GM12878 (cell line): ENCODE measurements at regions not wholly inside any gene's neighbourhood (a gene's known extent, or its start where the extent isn't known, plus 50 kb on each side); places are given as distances from the start of the nearest gene placed in this dataset.

Source experiments
- ATAC-seq: fragments of 200-7000 bp; cut with Tn5 transposase; 3 replicates; pipeline ENCODE4 v1.9.1; 2020; ENCODE audit warnings: mild to moderate bottlenecking, moderate library complexity
- BruUV-seq: library from RNA; stranded (reverse); fragments of 400-500 nt; replicated peaks from 2 replicates; lab custom pipeline; 2021; lab: Mats Ljungman, UMichigan
- CTCF ChIA-PET: fragments of 300-600 bp; sonication (Branson Sonifier 250); formaldehyde crosslinking; extraction: SDS; loops from one replicate; lab custom pipeline; 2021; ENCODE audit warnings: inconsistent platforms; lab: Yijun Ruan, JAX
- POLR2A ChIA-PET: fragments of 350-600 bp; formaldehyde crosslinking; extraction: SDS; loops from one replicate; lab custom pipeline; 2021; ENCODE audit warnings: inconsistent platforms; lab: Charles Lee
- RAD21 ChIA-PET: fragments of 300-600 bp; sonication (Branson Sonifier 250); formaldehyde crosslinking; loops from one replicate; lab custom pipeline; 2023; ENCODE audit warnings: antibody characterized with exemption; ENCODE audit not compliant: unreplicated experiment; lab: Charles Lee
- SMC1A ChIA-PET: fragments of 300-600 bp; sonication (Branson Sonifier 250); formaldehyde crosslinking; loops from one replicate; lab custom pipeline; 2023; ENCODE audit not compliant: unreplicated experiment, uncharacterized antibody; lab: Charles Lee
- DNase-seq: peaks from one replicate; pipeline ENCODE4 v3.0.0-alpha.2; 2011; ENCODE audit warnings: low read depth, low spot score
- FAIRE-seq: peaks from 3 replicates; lab custom pipeline; 2011; peaks lifted over from hg19 to GRCh38; lab: Jason Lieb, UNC
- H2AFZ ChIP-seq: 2 replicates; pipeline ENCODE4 v1.6.0; 2011; ENCODE audit warnings: low read depth, low read length, control low read depth; ENCODE audit not compliant: control insufficient read depth
- H3K27ac ChIP-seq: 2 replicates; pipeline ENCODE4 v1.5.1; 2011; ENCODE audit warnings: control low read depth; ENCODE audit not compliant: control insufficient read depth, insufficient read depth
- H3K27me3 ChIP-seq, 2 experiments: replicated peaks in 1 of 2; 2 replicates each; pipeline versions ENCODE4 v1.6.0 to v1.6.1; 2011; ENCODE audit warnings: low read length in 1 of 2; ENCODE audit not compliant: control insufficient read depth in 2 of 2, insufficient read depth in 2 of 2
- H3K36me3 ChIP-seq, 2 experiments: 2 replicates each; pipeline ENCODE4 v1.5.1; 2011; ENCODE audit warnings: low read length in 1 of 2; ENCODE audit not compliant: control insufficient read depth in 2 of 2, insufficient read depth in 2 of 2
- H3K4me1 ChIP-seq: 2 replicates; pipeline ENCODE4 v1.6.1; 2011; ENCODE audit warnings: mild to moderate bottlenecking, low read length, moderate library complexity, mixed read lengths; ENCODE audit not compliant: control insufficient read depth, insufficient read depth
- H3K4me2 ChIP-seq: 2 replicates; pipeline ENCODE4 v1.6.0; 2011; ENCODE audit warnings: control low read depth; ENCODE audit not compliant: control insufficient read depth, insufficient read depth
- H3K4me3 ChIP-seq: fragments of 200-600 bp; sonication (generic); 2 replicates; pipeline ENCODE4 v1.5.1; 2016
- H3K79me2 ChIP-seq: 2 replicates; pipeline ENCODE4 v1.6.0; 2011; ENCODE audit warnings: low read length; ENCODE audit not compliant: control insufficient read depth, insufficient read depth
- H3K9ac ChIP-seq: 2 replicates; pipeline ENCODE4 v1.8.0; 2011; ENCODE audit warnings: low read length, control low read depth, mixed read lengths; ENCODE audit not compliant: control insufficient read depth, insufficient read depth
- H3K9me3 ChIP-seq: replicated peaks from 3 replicates; pipeline ENCODE4 v1.5.1; 2011; ENCODE audit warnings: mild to moderate bottlenecking, low read length; ENCODE audit not compliant: control insufficient read depth, insufficient read depth
- H4K20me1 ChIP-seq: 2 replicates; pipeline ENCODE4 v1.6.0; 2011; ENCODE audit not compliant: control insufficient read depth, insufficient read depth
- BMI1 ChIP-seq: fragments of 450-650 bp; IDR thresholded peaks from 2 replicates; pipeline ENCODE4 v1.6.1; 2016; ENCODE audit warnings: mild to moderate bottlenecking, moderate library complexity, borderline replicate concordance
- CBFB ChIP-seq: IDR thresholded peaks from 2 replicates; pipeline ENCODE4 v1.6.1; 2016; ENCODE audit warnings: antibody characterized with exemption, low read depth
- CHD1 ChIP-seq: IDR thresholded peaks from 2 replicates; pipeline ENCODE4 v1.6.1; 2012; ENCODE audit warnings: low read depth, low read length, improper control_type of control experiment
- MEF2A ChIP-seq: IDR thresholded peaks from 2 replicates; pipeline ENCODE4 v1.6.1; 2011; ENCODE audit warnings: low read depth, mild to moderate bottlenecking, low read length, moderate library complexity; ENCODE audit not compliant: insufficient read depth
- NFYB ChIP-seq: IDR thresholded peaks from 2 replicates; pipeline ENCODE4 v1.6.1; 2011; ENCODE audit warnings: low read depth, mild to moderate bottlenecking, low read length, improper control_type of control experiment, moderate library complexity; ENCODE audit not compliant: insufficient read depth
- POLR2A ChIP-seq: IDR thresholded peaks from 2 replicates; pipeline ENCODE4 v1.6.1; 2011; ENCODE audit warnings: low read depth, mild to moderate bottlenecking, low read length
- SP1 ChIP-seq: IDR thresholded peaks from one replicate; pipeline ENCODE4 v1.6.1; 2011; ENCODE audit warnings: low read depth, low read length
- WGBS: methylation state at CpG from one replicate; pipeline ENCODE4 v1.1.6; 2016; ENCODE audit warnings: low lambda C conversion rate; ENCODE audit not compliant: insufficient replicate concordance, insufficient coverage; ENCODE audit errors: missing lambda C conversion rate; 5-methylcytosine and 5-hydroxymethylcytosine counted together
- in situ Hi-C: fragments of 300-500 bp; cut with MboI; formaldehyde crosslinking; loops from 9 replicates; pipeline ENCODE4 v1.14.3; 2018; ENCODE audit warnings: mixed read lengths
- intact Hi-C: fragments of 100-400 bp; cut with micrococcal nuclease; formaldehyde crosslinking; loops from one replicate; pipeline ENCODE4 v1.14.2; 2022; ENCODE audit not compliant: unreplicated experiment
- TF ChIP-seq, protein P1 (sequence below): fragments of 450-650 bp; IDR thresholded peaks from 2 replicates; pipeline ENCODE4 v1.6.1; 2016; ENCODE audit warnings: mild to moderate bottlenecking
- TF ChIP-seq, protein P2 (sequence below): fragments of 450-650 bp; IDR thresholded peaks from 2 replicates; pipeline ENCODE4 v1.6.1; 2017; ENCODE audit warnings: mild to moderate bottlenecking, low read depth, inconsistent platforms; ENCODE audit not compliant: poor library complexity, severe bottlenecking
- TF ChIP-seq, protein P3 (sequence below): IDR thresholded peaks from 2 replicates; pipeline ENCODE4 v1.6.1; 2012; ENCODE audit warnings: improper control_type of control experiment, low read depth, low read length; ENCODE audit not compliant: insufficient replicate concordance

DNA sequence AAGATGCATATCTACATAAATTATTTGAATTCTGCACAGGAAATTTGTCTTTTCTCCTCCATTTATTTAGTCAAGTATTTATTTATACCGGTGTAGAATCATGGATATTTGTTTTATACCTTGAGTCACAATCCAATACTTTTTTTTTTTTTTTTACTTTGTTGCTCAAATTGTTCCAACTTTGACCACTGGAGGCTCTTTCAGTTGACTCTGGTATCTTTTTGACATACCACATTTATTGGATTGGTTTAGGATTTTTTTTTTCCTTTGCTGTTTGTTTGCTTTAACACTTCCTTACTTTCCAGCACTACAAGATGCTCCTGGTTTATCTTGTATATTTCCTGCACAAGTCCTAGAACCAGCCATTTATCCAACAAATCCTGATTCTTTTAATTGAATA is 543.1 kb upstream of the RIOK2 start:
- ATAC-seq: no peak
- no peak overlapping the region for H3K9ac ChIP-seq
- H3K4me3 ChIP-seq: no peak overlapping the region
- H3K27me3 ChIP-seq: no peaks in the 10 kb centered on the region
- H3K4me2 ChIP-seq: no peak overlapping the region
- RAD21 ChIA-PET: no interaction called here
- SMC1A ChIA-PET: interaction anchor here (2.0 kb wide), 1 partner anchor 9 kb away, joined by 7 read pairs; no protein-coding TSS in a partner anchor
- DNase-seq: no peak
- in situ Hi-C loops (no loop called here), intact Hi-C loops (no loop called here)
- no peaks in the 10 kb centered on the region for H3K36me3 ChIP-seq
- CTCF ChIA-PET: no interaction called here
- no peaks in the 10 kb centered on the region for H4K20me1 ChIP-seq
- no peaks in the 10 kb centered on the region for H3K4me1 ChIP-seq
- H3K27ac ChIP-seq: no peak overlapping the region
- no peak for TF ChIP-seq CHD1
- no peak for TF ChIP-seq CBFB
- no peak for TF ChIP-seq POLR2A
- TF ChIP-seq, protein P1, sequence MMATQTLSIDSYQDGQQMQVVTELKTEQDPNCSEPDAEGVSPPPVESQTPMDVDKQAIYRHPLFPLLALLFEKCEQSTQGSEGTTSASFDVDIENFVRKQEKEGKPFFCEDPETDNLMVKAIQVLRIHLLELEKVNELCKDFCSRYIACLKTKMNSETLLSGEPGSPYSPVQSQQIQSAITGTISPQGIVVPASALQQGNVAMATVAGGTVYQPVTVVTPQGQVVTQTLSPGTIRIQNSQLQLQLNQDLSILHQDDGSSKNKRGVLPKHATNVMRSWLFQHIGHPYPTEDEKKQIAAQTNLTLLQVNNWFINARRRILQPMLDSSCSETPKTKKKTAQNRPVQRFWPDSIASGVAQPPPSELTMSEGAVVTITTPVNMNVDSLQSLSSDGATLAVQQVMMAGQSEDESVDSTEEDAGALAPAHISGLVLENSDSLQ: no peak
- no peak for TF ChIP-seq NFYB
- TF ChIP-seq BMI1: no peak
- no peak overlapping the region for H2AFZ ChIP-seq
- no peaks in the 10 kb centered on the region for H3K79me2 ChIP-seq
- 0% methylated on average over 1 of the region's 1 CpG for WGBS
- BruUV-seq: no TSS peak
- FAIRE-seq: no peak
- POLR2A ChIA-PET: no interaction called here
- 0 out of 3 replicates have a peak, but pooled peaks cover 2% of the 10 kb centered on the region for H3K9me3 ChIP-seq

DNA sequence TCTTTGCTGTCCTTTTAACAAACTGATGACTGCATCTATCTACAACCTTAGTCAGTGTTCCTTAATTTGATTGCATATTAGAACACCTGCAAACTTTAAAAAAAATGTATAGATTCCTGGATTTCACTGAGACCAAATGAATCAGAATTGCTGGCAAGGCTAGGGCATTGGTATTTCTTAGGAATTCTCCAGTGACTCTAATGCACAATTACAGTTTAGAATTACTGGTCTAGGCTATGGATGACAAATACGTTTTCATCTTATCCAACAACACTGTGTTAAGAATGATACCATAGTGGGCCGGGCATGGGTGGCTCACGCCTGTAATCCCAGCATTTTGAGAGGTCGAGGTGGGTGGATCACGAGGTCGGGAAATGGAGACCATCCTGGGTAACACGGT is 545.9 kb upstream of the RIOK2 start:
- DNase-seq (no peak), ATAC-seq (no peak), FAIRE-seq (no peak)
- H2AFZ ChIP-seq: no peak overlapping the region
- 22% methylated on average over 7 of the region's 7 CpGs for WGBS
- ChIA-PET POLR2A (no interaction called here), CTCF (no interaction called here), RAD21 (no interaction called here), SMC1A (interaction anchor here (1.2 kb wide), 1 partner anchor 11 kb away, joined by 5 read pairs; no protein-coding TSS in a partner anchor)
- no peak overlapping the region for H3K27ac ChIP-seq
- no peak overlapping the region for H3K4me2 ChIP-seq
- no TSS peak for BruUV-seq
- no peaks in the 10 kb centered on the region for H3K9me3 ChIP-seq
- H3K4me3 ChIP-seq: no peak overlapping the region
- no peaks in the 10 kb centered on the region for H3K4me1 ChIP-seq
- no peaks in the 10 kb centered on the region for H3K79me2 ChIP-seq
- intact Hi-C loops (no loop called here), in situ Hi-C loops (no loop called here)
- H3K36me3 ChIP-seq: no peaks in the 10 kb centered on the region
- no peak overlapping the region for H3K9ac ChIP-seq
- no peaks in the 10 kb centered on the region for H3K27me3 ChIP-seq
- H4K20me1 ChIP-seq: no peaks in the 10 kb centered on the region
- TF ChIP-seq SP1: no peak
- no peak for TF ChIP-seq MEF2A
- TF ChIP-seq, protein P2, sequence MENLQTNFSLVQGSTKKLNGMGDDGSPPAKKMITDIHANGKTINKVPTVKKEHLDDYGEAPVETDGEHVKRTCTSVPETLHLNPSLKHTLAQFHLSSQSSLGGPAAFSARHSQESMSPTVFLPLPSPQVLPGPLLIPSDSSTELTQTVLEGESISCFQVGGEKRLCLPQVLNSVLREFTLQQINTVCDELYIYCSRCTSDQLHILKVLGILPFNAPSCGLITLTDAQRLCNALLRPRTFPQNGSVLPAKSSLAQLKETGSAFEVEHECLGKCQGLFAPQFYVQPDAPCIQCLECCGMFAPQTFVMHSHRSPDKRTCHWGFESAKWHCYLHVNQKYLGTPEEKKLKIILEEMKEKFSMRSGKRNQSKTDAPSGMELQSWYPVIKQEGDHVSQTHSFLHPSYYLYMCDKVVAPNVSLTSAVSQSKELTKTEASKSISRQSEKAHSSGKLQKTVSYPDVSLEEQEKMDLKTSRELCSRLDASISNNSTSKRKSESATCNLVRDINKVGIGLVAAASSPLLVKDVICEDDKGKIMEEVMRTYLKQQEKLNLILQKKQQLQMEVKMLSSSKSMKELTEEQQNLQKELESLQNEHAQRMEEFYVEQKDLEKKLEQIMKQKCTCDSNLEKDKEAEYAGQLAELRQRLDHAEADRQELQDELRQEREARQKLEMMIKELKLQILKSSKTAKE: no peak
- TF ChIP-seq, protein P3, sequence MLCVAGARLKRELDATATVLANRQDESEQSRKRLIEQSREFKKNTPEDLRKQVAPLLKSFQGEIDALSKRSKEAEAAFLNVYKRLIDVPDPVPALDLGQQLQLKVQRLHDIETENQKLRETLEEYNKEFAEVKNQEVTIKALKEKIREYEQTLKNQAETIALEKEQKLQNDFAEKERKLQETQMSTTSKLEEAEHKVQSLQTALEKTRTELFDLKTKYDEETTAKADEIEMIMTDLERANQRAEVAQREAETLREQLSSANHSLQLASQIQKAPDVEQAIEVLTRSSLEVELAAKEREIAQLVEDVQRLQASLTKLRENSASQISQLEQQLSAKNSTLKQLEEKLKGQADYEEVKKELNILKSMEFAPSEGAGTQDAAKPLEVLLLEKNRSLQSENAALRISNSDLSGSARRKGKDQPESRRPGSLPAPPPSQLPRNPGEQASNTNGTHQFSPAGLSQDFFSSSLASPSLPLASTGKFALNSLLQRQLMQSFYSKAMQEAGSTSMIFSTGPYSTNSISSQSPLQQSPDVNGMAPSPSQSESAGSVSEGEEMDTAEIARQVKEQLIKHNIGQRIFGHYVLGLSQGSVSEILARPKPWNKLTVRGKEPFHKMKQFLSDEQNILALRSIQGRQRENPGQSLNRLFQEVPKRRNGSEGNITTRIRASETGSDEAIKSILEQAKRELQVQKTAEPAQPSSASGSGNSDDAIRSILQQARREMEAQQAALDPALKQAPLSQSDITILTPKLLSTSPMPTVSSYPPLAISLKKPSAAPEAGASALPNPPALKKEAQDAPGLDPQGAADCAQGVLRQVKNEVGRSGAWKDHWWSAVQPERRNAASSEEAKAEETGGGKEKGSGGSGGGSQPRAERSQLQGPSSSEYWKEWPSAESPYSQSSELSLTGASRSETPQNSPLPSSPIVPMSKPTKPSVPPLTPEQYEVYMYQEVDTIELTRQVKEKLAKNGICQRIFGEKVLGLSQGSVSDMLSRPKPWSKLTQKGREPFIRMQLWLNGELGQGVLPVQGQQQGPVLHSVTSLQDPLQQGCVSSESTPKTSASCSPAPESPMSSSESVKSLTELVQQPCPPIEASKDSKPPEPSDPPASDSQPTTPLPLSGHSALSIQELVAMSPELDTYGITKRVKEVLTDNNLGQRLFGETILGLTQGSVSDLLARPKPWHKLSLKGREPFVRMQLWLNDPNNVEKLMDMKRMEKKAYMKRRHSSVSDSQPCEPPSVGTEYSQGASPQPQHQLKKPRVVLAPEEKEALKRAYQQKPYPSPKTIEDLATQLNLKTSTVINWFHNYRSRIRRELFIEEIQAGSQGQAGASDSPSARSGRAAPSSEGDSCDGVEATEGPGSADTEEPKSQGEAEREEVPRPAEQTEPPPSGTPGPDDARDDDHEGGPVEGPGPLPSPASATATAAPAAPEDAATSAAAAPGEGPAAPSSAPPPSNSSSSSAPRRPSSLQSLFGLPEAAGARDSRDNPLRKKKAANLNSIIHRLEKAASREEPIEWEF: no peak
